ENCODE measurements at regions not wholly inside any gene's neighbourhood (a gene's known extent, or its start where the extent isn't known, plus 50 kb on each side); places are given as distances from the start of the nearest gene placed in this dataset.

DNA sequence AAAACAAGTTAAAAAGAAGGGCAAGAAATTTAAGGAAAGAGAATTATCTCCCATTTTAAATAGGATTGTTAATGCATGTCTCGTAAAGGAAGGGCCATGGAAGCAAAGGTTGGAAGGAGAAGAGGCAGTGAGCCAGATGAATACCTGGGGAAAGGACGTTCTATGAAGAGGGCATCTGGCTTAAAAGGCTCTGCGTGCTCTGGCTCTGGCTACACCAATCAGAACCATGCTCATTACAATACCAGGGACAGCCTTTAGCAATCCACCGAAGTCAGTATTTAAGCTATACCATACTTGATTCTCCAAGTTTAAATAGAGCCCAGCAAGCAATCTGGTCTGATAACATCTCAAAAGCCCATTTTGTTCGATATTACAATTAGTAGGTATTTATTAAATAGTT is 58.5 kb upstream of the C1orf87 start:
- TF ChIP-seq POLR2A (IDR thresholded peaks at IDR 0.05; ENCODE audit: low read depth, low read length) (no peak), POLR2AphosphoS5 (IDR thresholded peaks at IDR 0.05; ENCODE audit: low read depth, low read length) (no peak)

All from GM12892 (cell line).